ENCODE measurements at regions not wholly inside any gene's neighbourhood (a gene's known extent, or its start where the extent isn't known, plus 50 kb on each side); places are given as distances from the start of the nearest gene placed in this dataset.

GRCh38 chr9:19675492-19675891 lies 113.3 kb downstream of the SLC24A2 start:
- Histone ChIP-seq H3K9me3 (no peaks in the 10 kb centered on the region), H3K4me3 (no peak overlapping the region), H3K27ac (no peak overlapping the region), H3K4me1 (no peaks in the 10 kb centered on the region), H3K36me3 (no peaks in the 10 kb centered on the region), H3K27me3 (ENCODE audit: low read depth) (no peaks in the 10 kb centered on the region)
- TF ChIP-seq CTCF (IDR thresholded peaks at IDR 0.05), result no peak
- ATAC-seq (no peak), DNase-seq (no peak)
- intact Hi-C loops (cut with DNase I), result no loop called here

GRCh38 chr9:19666575-19666974 lies 122.3 kb downstream of the SLC24A2 start:
- H3K4me3 ChIP-seq, result no peak overlapping the region
- TF ChIP-seq CTCF (IDR thresholded peaks at IDR 0.05), result no peak
- intact Hi-C loops (cut with DNase I), result no loop called here
- H3K27ac ChIP-seq, result no peak overlapping the region
- H3K4me1 ChIP-seq, result no peaks in the 10 kb centered on the region
- ATAC-seq, result no peak
- no peaks in the 10 kb centered on the region for H3K36me3 ChIP-seq
- no peaks in the 10 kb centered on the region for H3K27me3 ChIP-seq (ENCODE audit: low read depth)
- DNase-seq, result no peak
- no peaks in the 10 kb centered on the region for H3K9me3 ChIP-seq

- ATAC-seq, result no peak
- H3K4me1 ChIP-seq, result no peaks in the 10 kb centered on the region
- intact Hi-C loops (cut with DNase I), result no loop called here
- H3K9me3 ChIP-seq, result no peaks in the 10 kb centered on the region
- no peak for DNase-seq
- no peaks in the 10 kb centered on the region for H3K27me3 ChIP-seq (ENCODE audit: low read depth)
- H3K4me3 ChIP-seq, result no peak overlapping the region
- TF ChIP-seq CTCF (IDR thresholded peaks at IDR 0.05), result no peak
- H3K36me3 ChIP-seq, result no peaks in the 10 kb centered on the region
- H3K27ac ChIP-seq, result no peak overlapping the region
Measured at GRCh38 chr9:19665146-19665863, 123.5 kb downstream of the SLC24A2 start.

- Histone ChIP-seq H3K36me3 (no peaks in the 10 kb centered on the region), H3K27ac (no peak overlapping the region), H3K4me1 (no peaks in the 10 kb centered on the region), H3K4me3 (no peak overlapping the region), H3K27me3 (ENCODE audit: low read depth) (no peaks in the 10 kb centered on the region), H3K9me3 (no peaks in the 10 kb centered on the region)
- DNase-seq (no peak), ATAC-seq (no peak)
- intact Hi-C loops (cut with DNase I), result no loop called here
- no peak for TF ChIP-seq CTCF (IDR thresholded peaks at IDR 0.05)
Measured at GRCh38 chr9:19663570-19663969, 125.3 kb downstream of the SLC24A2 start.

- H3K36me3 ChIP-seq, result no peaks in the 10 kb centered on the region
- no peaks in the 10 kb centered on the region for H3K4me1 ChIP-seq
- TF ChIP-seq CTCF (IDR thresholded peaks at IDR 0.05), result no peak
- ATAC-seq (no peak), DNase-seq (no peak)
- no peaks in the 10 kb centered on the region for H3K9me3 ChIP-seq
- no peaks in the 10 kb centered on the region for H3K27me3 ChIP-seq (ENCODE audit: low read depth)
- no peak overlapping the region for H3K27ac ChIP-seq
- H3K4me3 ChIP-seq, result no peak overlapping the region
- intact Hi-C loops (cut with DNase I), result no loop called here
Measured at GRCh38 chr9:19662213-19662612, 126.6 kb downstream of the SLC24A2 start.
